GM12865 (cell line): ENCODE measurements at regions not wholly inside any gene's neighbourhood (a gene's known extent, or its start where the extent isn't known, plus 50 kb on each side); places are given as distances from the start of the nearest gene placed in this dataset.
"Not testable (repeated sequence)": the region's sequence is repeated elsewhere in the genome, so short reads cannot be mapped to it uniquely, and the experiment has no call there.

ENCODE experiments used
- DNase-seq: peaks from one replicate; pipeline ENCODE4 v3.0.0; 2010; ENCODE audit warnings: low read depth
- H3K4me3 ChIP-seq: 2 replicates; pipeline ENCODE4 v1.5.1; 2011; ENCODE audit warnings: mild to moderate bottlenecking, low read depth, low read length, control low read depth
- CTCF ChIP-seq: IDR thresholded peaks from 2 replicates; pipeline ENCODE4 v1.5.1; 2011; ENCODE audit warnings: low read length, control low read depth, low read depth, inconsistent platforms; ENCODE audit not compliant: insufficient read depth; ENCODE audit errors: missing control alignments

- no peak overlapping the region for H3K4me3 ChIP-seq
- no peak for TF ChIP-seq CTCF
- no peak for DNase-seq
These were observed 51.2 kb upstream of the AKIRIN2 start for GRCh38 chr6:87753131-87753685.

GRCh38 chr6:87752503-87752902 lies 50.5 kb upstream of the AKIRIN2 start:
- not testable (repeated sequence) for H3K4me3 ChIP-seq, DNase-seq
